K562 (cell line): ENCODE measurements at regions not wholly inside any gene's neighbourhood (a gene's known extent, or its start where the extent isn't known, plus 50 kb on each side); places are given as distances from the start of the nearest gene placed in this dataset.

Experiments used
- ATAC-seq: fragments of 200-7000 bp; cut with Tn5 transposase; 3 replicates; pipeline ENCODE4 v1.9.1; 2020; ENCODE audit warnings: moderate library complexity
- BruUV-seq: library from RNA; stranded (reverse); fragments of 400-500 nt; replicated peaks from 2 replicates; lab custom pipeline; 2021; lab: Mats Ljungman, UMichigan
- CTCF ChIA-PET: fragments of 300-600 bp; formaldehyde crosslinking; extraction: SDS; loops from one replicate; lab custom pipeline; 2021; ENCODE audit warnings: low intra/inter-chr PET ratio; lab: Yijun Ruan, JAX
- POLR2A ChIA-PET: fragments of 300-600, 350-650 bp; sonication (Branson Sonifier 250); formaldehyde crosslinking; extraction: SDS; loops from one replicate; lab custom pipeline; 2021; ENCODE audit warnings: antibody characterized with exemption, inconsistent platforms; lab: Yijun Ruan, JAX
- DNase-seq, 4 experiments: peaks; one replicate each; pipeline versions ENCODE4 v3.0.0 to v3.0.0-alpha.2; 2011 to 2018; ENCODE audit warnings: low spot score in 3 of 4, mixed read lengths in 3 of 4; ENCODE audit errors: extremely low read depth in 1 of 4
- FAIRE-seq: peaks from 2 replicates; lab custom pipeline; 2011; peaks lifted over from hg19 to GRCh38; lab: Jason Lieb, UNC
- H2AFZ ChIP-seq: 2 replicates; pipeline ENCODE4 v1.6.0; 2011; ENCODE audit warnings: low read depth, low read length, control low read depth, inconsistent platforms
- H3K27ac ChIP-seq: fragments of 200-600 bp; 3 replicates; pipeline ENCODE4 v1.8.0; 2011; ENCODE audit warnings: low read depth, mild to moderate bottlenecking, control low read depth, inconsistent platforms, low read length, moderate library complexity, mixed read lengths; ENCODE audit errors: extremely low read depth
- H3K27me3 ChIP-seq, 2 experiments: fragments of 300-600 bp in 1 of 2; 2 replicates in 1 of 2; 3 replicates in 1 of 2; pipeline versions ENCODE4 v1.6.0 to v1.8.0; 2011; ENCODE audit warnings: inconsistent platforms in 2 of 2, low read length in 2 of 2, mild to moderate bottlenecking in 1 of 2, mixed read lengths in 1 of 2, moderate library complexity in 1 of 2; ENCODE audit not compliant: control insufficient read depth in 2 of 2, insufficient read depth in 2 of 2
- H3K36me3 ChIP-seq: fragments of 300-600 bp; 3 replicates; pipeline ENCODE4 v1.8.0; 2011; ENCODE audit warnings: mild to moderate bottlenecking, low read length, inconsistent platforms; ENCODE audit not compliant: control insufficient read depth, insufficient read depth
- H3K4me1 ChIP-seq, 2 experiments: fragments of 200-600 bp in 1 of 2; replicated peaks in 1 of 2; 2 replicates in 1 of 2; 3 replicates in 1 of 2; pipeline versions ENCODE4 v1.5.1 to v1.8.0; 2011; ENCODE audit warnings: inconsistent platforms in 2 of 2, low read length in 2 of 2, mild to moderate bottlenecking in 1 of 2, mixed read lengths in 1 of 2, moderate library complexity in 1 of 2; ENCODE audit not compliant: control insufficient read depth in 2 of 2, insufficient read depth in 2 of 2
- H3K4me2 ChIP-seq: 2 replicates; pipeline ENCODE4 v1.6.1; 2011; ENCODE audit warnings: low read length, control low read depth, inconsistent platforms, mixed read lengths; ENCODE audit not compliant: insufficient read depth
- H3K4me3 ChIP-seq: fragments of 200-600 bp; sonication (generic), shearing (Covaris generic); 2 replicates; pipeline ENCODE4 v1.5.1; 2016; ENCODE audit warnings: control low read depth, inconsistent platforms
- H3K79me2 ChIP-seq: fragments of 200-600 bp; 3 replicates; pipeline ENCODE4 v1.8.0; 2011; ENCODE audit warnings: low read length, inconsistent platforms; ENCODE audit not compliant: control insufficient read depth, insufficient read depth
- H3K9ac ChIP-seq, 2 experiments: 2 replicates each; pipeline versions ENCODE4 v1.6.0 to v1.6.1; 2011; ENCODE audit warnings: low read depth in 2 of 2, low read length in 2 of 2, control low read depth in 1 of 2, inconsistent platforms in 1 of 2, mild to moderate bottlenecking in 1 of 2, mixed read lengths in 1 of 2; ENCODE audit not compliant: insufficient read depth in 1 of 2
- H3K9me1 ChIP-seq: one replicate; pipeline ENCODE4 v1.6.0; 2011; ENCODE audit warnings: inconsistent platforms, mild to moderate bottlenecking, low read length, moderate library complexity; ENCODE audit not compliant: control insufficient read depth, insufficient read depth
- H3K9me3 ChIP-seq: replicated peaks from 2 replicates; pipeline ENCODE4 v1.5.1; 2011; ENCODE audit warnings: low read depth, low read length, inconsistent platforms; ENCODE audit not compliant: control insufficient read depth, insufficient read depth
- H4K20me1 ChIP-seq: replicated peaks from 2 replicates; pipeline ENCODE4 v1.6.1; 2011; ENCODE audit warnings: low read length, inconsistent platforms, mixed read lengths; ENCODE audit not compliant: control insufficient read depth, insufficient read depth
- HLTF ChIP-seq: fragments of 450-650 bp; IDR thresholded peaks from 2 replicates; pipeline ENCODE4 v1.6.1; 2016
- KDM2B ChIP-seq: fragments of 250-450 bp; sonication (Bioruptor Pico); IDR thresholded peaks from 2 replicates; pipeline ENCODE4 v1.8.0; 2021; ENCODE audit warnings: mild to moderate bottlenecking, moderate library complexity
- MEF2D ChIP-seq: conservative IDR thresholded peaks from 2 replicates; pipeline ENCODE4 v1.6.1; 2016; ENCODE audit warnings: low read depth, missing genetic modification characterization, missing compliant biosample characterization
- TGIF2 ChIP-seq: sonication (generic); formaldehyde crosslinking; IDR thresholded peaks from 2 replicates; pipeline ENCODE4 v1.8.1; 2022; ENCODE audit warnings: mild to moderate bottlenecking, missing genetic modification reagents, moderate library complexity
- ZNF121 ChIP-seq: sonication (generic); formaldehyde crosslinking; conservative IDR thresholded peaks from 2 replicates; pipeline ENCODE4 v1.8.0; 2022; ENCODE audit warnings: missing genetic modification reagents
- WGBS: fragments of 100-300 bp; shearing (Covaris generic); methylation state at CpG from one replicate; pipeline ENCODE4 v1.1.6; 2016; ENCODE audit warnings: low coverage, mixed read lengths; ENCODE audit not compliant: insufficient coverage; ENCODE audit errors: missing lambda C conversion rate; 5-methylcytosine and 5-hydroxymethylcytosine counted together
- in situ Hi-C: fragments of 300-500 bp; cut with MboI; formaldehyde crosslinking; loops from 4 replicates; pipeline ENCODE4 v1.15.0; 2018; ENCODE audit warnings: inconsistent platforms, mixed read lengths
- intact Hi-C: fragments of 100-400 bp; cut with micrococcal nuclease; formaldehyde crosslinking; loops from 2 replicates; pipeline ENCODE4 v1.14.2; 2022

GRCh38 chr2:147122944-147123343 is 721.9 kb upstream of the ACVR2A start:
- DNase-seq (no peak), FAIRE-seq (no peak), ATAC-seq (no peak)
- no peaks in the 10 kb centered on the region for H3K27me3 ChIP-seq
- ChIA-PET POLR2A (no interaction called here), CTCF (no interaction called here)
- H3K9me1 ChIP-seq, result no peaks in the 10 kb centered on the region
- TF ChIP-seq ZNF121 (CRISPR knock-in tag) (no peak), KDM2B (CRISPR knock-in tag) (no peak), TGIF2 (no peak)
- intact Hi-C loops (no loop called here), in situ Hi-C loops (no loop called here)
- no peaks in the 10 kb centered on the region for H4K20me1 ChIP-seq
- no peaks in the 10 kb centered on the region for H3K4me1 ChIP-seq
- 0% methylated on average over 3 of the region's 3 CpGs for WGBS
- H3K4me2 ChIP-seq, result no peak overlapping the region
- no peaks in the 10 kb centered on the region for H3K79me2 ChIP-seq
- no peak overlapping the region for H3K27ac ChIP-seq
- no peak overlapping the region for H3K4me3 ChIP-seq
- H3K36me3 ChIP-seq, result no peaks in the 10 kb centered on the region
- no peak overlapping the region for H2AFZ ChIP-seq
- no peaks in the 10 kb centered on the region for H3K9me3 ChIP-seq
- BruUV-seq, result no TSS peak
- H3K9ac ChIP-seq, result no peak overlapping the region

- no peak overlapping the region for H3K4me2 ChIP-seq
- ChIA-PET CTCF (no interaction called here), POLR2A (no interaction called here)
- DNase-seq, result no peak
- no peaks in the 10 kb centered on the region for H3K79me2 ChIP-seq
- no peak overlapping the region for H3K27ac ChIP-seq
- no peaks in the 10 kb centered on the region for H3K9me3 ChIP-seq
- in situ Hi-C loops (no loop called here), intact Hi-C loops (no loop called here)
- H3K4me1 ChIP-seq, result no peaks in the 10 kb centered on the region
- no peak for TF ChIP-seq HLTF
- TF ChIP-seq MEF2D (tag), result no peak
- H3K9ac ChIP-seq, result no peak overlapping the region
- BruUV-seq, result no TSS peak
- ATAC-seq, result no peak
- no peaks in the 10 kb centered on the region for H4K20me1 ChIP-seq
- no peaks in the 10 kb centered on the region for H3K9me1 ChIP-seq
- no peak for FAIRE-seq
- H3K27me3 ChIP-seq, result no peaks in the 10 kb centered on the region
- H3K36me3 ChIP-seq, result no peaks in the 10 kb centered on the region
- WGBS, result 0% methylated on average over 4 of the region's 4 CpGs
- H2AFZ ChIP-seq, result no peak overlapping the region
- no peak overlapping the region for H3K4me3 ChIP-seq
These were observed 733.9 kb upstream of the ACVR2A start for GRCh38 chr2:147110962-147111361.
